ENCODE measurements at regions not wholly inside any gene's neighbourhood (a gene's known extent, or its start where the extent isn't known, plus 50 kb on each side); places are given as distances from the start of the nearest gene placed in this dataset.

DNA sequence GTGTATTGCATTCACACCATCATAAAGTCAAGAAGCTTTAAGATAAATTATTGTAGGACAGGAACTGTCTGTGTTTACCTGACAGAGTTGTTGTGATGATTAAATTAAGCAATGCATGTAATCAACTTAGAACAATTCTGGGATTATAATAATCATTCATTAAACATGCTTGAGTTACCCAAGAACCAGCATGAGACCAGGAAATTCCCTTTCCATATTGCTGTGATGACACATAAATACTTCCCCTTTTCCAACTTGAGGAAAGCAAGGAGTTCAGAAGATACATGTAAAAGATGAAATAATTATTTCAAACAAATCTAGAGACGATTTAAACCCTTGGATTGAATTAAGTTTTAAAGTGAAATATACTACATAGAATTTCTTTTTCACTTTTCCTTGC lies 404.4 kb downstream of the GJA1 start:
- no peaks in the 10 kb centered on the region for H4K20me1 ChIP-seq (ENCODE audit: insufficient read depth, low read length)
- no peak overlapping the region for H3K4me3 ChIP-seq (ENCODE audit: low read depth, low read length, poor library complexity, severe bottlenecking)
- no peaks in the 10 kb centered on the region for H3K79me2 ChIP-seq (ENCODE audit: insufficient read depth, low read length)
- H3F3A ChIP-seq (ENCODE audit: insufficient read depth, low read length) = no peaks in the 10 kb centered on the region
- H3K9me2 ChIP-seq (ENCODE audit: low read depth, low read length) = no peaks in the 10 kb centered on the region
- H3K4me1 ChIP-seq (ENCODE audit: insufficient read depth, low read length, severe bottlenecking) = no peaks in the 10 kb centered on the region
- H3K36me3 ChIP-seq (ENCODE audit: insufficient read depth, low read length) = no peaks in the 10 kb centered on the region
- H3K9ac ChIP-seq (ENCODE audit: low read length) = no peak overlapping the region
- no peak overlapping the region for H3K4me2 ChIP-seq (ENCODE audit: low read length)
- no peaks in the 10 kb centered on the region for H3K9me3 ChIP-seq (ENCODE audit: low read length)
- H3K27ac ChIP-seq (ENCODE audit: low read depth, low read length, poor library complexity, severe bottlenecking) = no peak overlapping the region
- TF ChIP-seq, protein P1, sequence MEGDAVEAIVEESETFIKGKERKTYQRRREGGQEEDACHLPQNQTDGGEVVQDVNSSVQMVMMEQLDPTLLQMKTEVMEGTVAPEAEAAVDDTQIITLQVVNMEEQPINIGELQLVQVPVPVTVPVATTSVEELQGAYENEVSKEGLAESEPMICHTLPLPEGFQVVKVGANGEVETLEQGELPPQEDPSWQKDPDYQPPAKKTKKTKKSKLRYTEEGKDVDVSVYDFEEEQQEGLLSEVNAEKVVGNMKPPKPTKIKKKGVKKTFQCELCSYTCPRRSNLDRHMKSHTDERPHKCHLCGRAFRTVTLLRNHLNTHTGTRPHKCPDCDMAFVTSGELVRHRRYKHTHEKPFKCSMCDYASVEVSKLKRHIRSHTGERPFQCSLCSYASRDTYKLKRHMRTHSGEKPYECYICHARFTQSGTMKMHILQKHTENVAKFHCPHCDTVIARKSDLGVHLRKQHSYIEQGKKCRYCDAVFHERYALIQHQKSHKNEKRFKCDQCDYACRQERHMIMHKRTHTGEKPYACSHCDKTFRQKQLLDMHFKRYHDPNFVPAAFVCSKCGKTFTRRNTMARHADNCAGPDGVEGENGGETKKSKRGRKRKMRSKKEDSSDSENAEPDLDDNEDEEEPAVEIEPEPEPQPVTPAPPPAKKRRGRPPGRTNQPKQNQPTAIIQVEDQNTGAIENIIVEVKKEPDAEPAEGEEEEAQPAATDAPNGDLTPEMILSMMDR (IDR thresholded peaks at IDR 0.05; ENCODE audit: low read length) = no peak
- no peak for TF ChIP-seq EZH2 (IDR thresholded peaks at IDR 0.05; ENCODE audit: borderline replicate concordance, low read length)
- H3K27me3 ChIP-seq (ENCODE audit: insufficient read depth, low read length) = no peaks in the 10 kb centered on the region
- H2AFZ ChIP-seq (ENCODE audit: low read length) = no peak overlapping the region

DNA sequence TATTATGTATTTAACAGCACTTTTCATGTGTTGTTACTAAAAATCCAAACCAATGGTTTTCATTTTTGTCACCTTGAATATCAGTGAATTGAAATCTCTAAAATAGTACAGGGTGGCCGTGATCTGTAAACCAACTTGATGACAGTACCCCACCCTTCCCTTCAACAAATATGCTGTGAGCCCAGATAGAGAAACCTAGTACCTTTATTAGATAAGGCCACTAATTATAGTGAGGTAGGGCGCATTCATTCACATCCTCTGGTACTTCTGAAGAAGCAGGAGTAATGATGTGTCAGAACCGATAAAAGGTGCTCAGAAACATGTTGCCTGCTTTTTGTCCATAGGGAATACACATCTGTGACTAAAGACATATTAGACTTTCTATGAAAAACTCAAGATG lies 409.5 kb downstream of the GJA1 start:
- H2AFZ ChIP-seq (ENCODE audit: low read length) = no peak overlapping the region
- H3K4me2 ChIP-seq (ENCODE audit: low read length) = no peak overlapping the region
- no peaks in the 10 kb centered on the region for H3K36me3 ChIP-seq (ENCODE audit: insufficient read depth, low read length)
- H3K4me1 ChIP-seq (ENCODE audit: insufficient read depth, low read length, severe bottlenecking) = no peaks in the 10 kb centered on the region
- no peak for TF ChIP-seq EZH2 (IDR thresholded peaks at IDR 0.05; ENCODE audit: borderline replicate concordance, low read length)
- TF ChIP-seq, protein P1 (IDR thresholded peaks at IDR 0.05; ENCODE audit: low read length) = no peak
- H3K27ac ChIP-seq (ENCODE audit: low read depth, low read length, poor library complexity, severe bottlenecking) = no peak overlapping the region
- H3K79me2 ChIP-seq (ENCODE audit: insufficient read depth, low read length) = no peaks in the 10 kb centered on the region
- H3K27me3 ChIP-seq (ENCODE audit: insufficient read depth, low read length) = no peaks in the 10 kb centered on the region
- no peak overlapping the region for H3K9ac ChIP-seq (ENCODE audit: low read length)
- no peaks in the 10 kb centered on the region for H3K9me3 ChIP-seq (ENCODE audit: low read length)
- H4K20me1 ChIP-seq (ENCODE audit: insufficient read depth, low read length) = no peaks in the 10 kb centered on the region
- no peak overlapping the region for H3K4me3 ChIP-seq (ENCODE audit: low read depth, low read length, poor library complexity, severe bottlenecking)
- no peaks in the 10 kb centered on the region for H3F3A ChIP-seq (ENCODE audit: insufficient read depth, low read length)
- no peaks in the 10 kb centered on the region for H3K9me2 ChIP-seq (ENCODE audit: low read depth, low read length)

DNA sequence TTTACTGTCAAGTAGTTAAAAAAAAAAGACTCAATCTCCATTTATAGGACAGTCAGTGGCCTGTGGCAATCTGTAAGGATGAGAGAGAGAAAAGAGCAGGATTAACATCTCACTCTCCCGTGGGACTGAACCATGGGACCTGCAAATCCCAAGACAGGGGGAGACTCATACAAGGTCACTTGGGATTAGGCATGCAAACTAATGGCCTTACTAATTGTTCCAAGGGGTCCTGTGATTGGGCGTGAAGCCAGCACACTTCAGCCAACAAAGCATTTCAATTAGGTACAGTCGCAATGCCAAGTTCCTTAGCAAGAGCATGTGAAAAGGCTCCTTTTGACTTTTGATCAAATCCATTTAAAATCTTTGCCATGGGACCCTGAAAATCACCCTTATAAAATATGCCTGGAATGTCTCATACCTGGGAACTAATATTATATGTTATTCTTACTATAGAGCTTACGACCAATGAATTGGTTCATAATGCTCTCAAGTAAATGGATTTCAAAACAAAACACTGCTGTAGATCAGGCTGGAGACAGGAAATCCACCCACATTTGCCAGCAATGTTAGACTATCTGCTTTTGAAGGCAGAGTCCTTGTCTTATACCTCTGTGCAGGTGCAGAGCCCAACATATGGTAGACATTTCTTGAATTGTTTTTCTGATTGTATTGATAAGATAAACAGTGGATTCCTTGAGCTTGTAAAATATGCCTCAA lies 412.5 kb downstream of the GJA1 start:
- Histone ChIP-seq H3F3A (ENCODE audit: insufficient read depth, low read length) (no peaks in the 10 kb centered on the region), H2AFZ (ENCODE audit: low read length) (no peak overlapping the region), H3K4me1 (ENCODE audit: insufficient read depth, low read length, severe bottlenecking) (no peaks in the 10 kb centered on the region), H3K79me2 (ENCODE audit: insufficient read depth, low read length) (no peaks in the 10 kb centered on the region), H3K4me2 (ENCODE audit: low read length) (no peak overlapping the region), H3K27me3 (ENCODE audit: insufficient read depth, low read length) (no peaks in the 10 kb centered on the region), H3K27ac (ENCODE audit: low read depth, low read length, poor library complexity, severe bottlenecking) (no peak overlapping the region), H3K36me3 (ENCODE audit: insufficient read depth, low read length) (no peaks in the 10 kb centered on the region), H3K9ac (ENCODE audit: low read length) (no peak overlapping the region), H3K9me2 (ENCODE audit: low read depth, low read length) (no peaks in the 10 kb centered on the region), H3K4me3 (ENCODE audit: low read depth, low read length, poor library complexity, severe bottlenecking) (no peak overlapping the region), H4K20me1 (ENCODE audit: insufficient read depth, low read length) (no peaks in the 10 kb centered on the region), H3K9me3 (ENCODE audit: low read length) (no peaks in the 10 kb centered on the region)
- TF ChIP-seq EZH2 (IDR thresholded peaks at IDR 0.05; ENCODE audit: borderline replicate concordance, low read length) = no peak
- TF ChIP-seq, protein P1 (IDR thresholded peaks at IDR 0.05; ENCODE audit: low read length) = no peak

Data from OCI-LY1 (cell line).